Cardiac fibroblast (primary cell): ENCODE measurements at regions not wholly inside any gene's neighbourhood (a gene's known extent, or its start where the extent isn't known, plus 50 kb on each side); places are given as distances from the start of the nearest gene placed in this dataset.

Experiments used
- DNase-seq, 2 donors: peaks; one replicate each; pipeline versions ENCODE4 v3.0.0 to v3.0.0-alpha.2; 2010; ENCODE audit warnings: low read depth in 2 of 2
- H3K4me3 ChIP-seq, 2 donors: replicated peaks in 1 of 2; 1 replicate in 1 of 2; 2 replicates in 1 of 2; pipeline ENCODE4 v1.5.1; 2011; ENCODE audit warnings: low read depth in 2 of 2, low read length in 2 of 2, mild to moderate bottlenecking in 2 of 2, moderate library complexity in 1 of 2
- TF ChIP-seq, protein P1 (sequence below): IDR thresholded peaks from one replicate; pipeline ENCODE4 v1.5.1; 2011; ENCODE audit warnings: low read depth, mild to moderate bottlenecking, low read length, inconsistent platforms

DNA sequence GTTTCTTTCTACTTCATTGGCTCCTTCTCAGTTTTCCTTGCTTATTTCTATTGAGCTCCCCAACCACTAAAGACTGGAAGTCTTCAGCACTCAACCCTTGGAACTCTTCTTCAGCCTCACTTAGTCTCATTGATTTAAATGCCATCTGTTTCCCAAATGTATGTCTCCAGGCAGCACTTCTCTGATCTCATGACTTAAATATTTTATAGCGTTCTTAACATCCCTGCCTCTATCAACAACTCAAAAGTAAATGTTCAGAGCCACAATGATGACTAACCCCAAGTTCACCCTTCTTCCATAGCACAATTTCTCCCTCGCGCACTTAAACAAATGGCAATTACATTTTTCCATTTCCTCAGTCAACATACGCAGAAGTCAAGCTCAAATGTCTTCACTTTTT, 1393.3 kb downstream of the ARAP2 start:
- DNase-seq: no peak
- H3K4me3 ChIP-seq: no peak overlapping the region
- TF ChIP-seq, protein P1, sequence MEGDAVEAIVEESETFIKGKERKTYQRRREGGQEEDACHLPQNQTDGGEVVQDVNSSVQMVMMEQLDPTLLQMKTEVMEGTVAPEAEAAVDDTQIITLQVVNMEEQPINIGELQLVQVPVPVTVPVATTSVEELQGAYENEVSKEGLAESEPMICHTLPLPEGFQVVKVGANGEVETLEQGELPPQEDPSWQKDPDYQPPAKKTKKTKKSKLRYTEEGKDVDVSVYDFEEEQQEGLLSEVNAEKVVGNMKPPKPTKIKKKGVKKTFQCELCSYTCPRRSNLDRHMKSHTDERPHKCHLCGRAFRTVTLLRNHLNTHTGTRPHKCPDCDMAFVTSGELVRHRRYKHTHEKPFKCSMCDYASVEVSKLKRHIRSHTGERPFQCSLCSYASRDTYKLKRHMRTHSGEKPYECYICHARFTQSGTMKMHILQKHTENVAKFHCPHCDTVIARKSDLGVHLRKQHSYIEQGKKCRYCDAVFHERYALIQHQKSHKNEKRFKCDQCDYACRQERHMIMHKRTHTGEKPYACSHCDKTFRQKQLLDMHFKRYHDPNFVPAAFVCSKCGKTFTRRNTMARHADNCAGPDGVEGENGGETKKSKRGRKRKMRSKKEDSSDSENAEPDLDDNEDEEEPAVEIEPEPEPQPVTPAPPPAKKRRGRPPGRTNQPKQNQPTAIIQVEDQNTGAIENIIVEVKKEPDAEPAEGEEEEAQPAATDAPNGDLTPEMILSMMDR: no peak

DNA sequence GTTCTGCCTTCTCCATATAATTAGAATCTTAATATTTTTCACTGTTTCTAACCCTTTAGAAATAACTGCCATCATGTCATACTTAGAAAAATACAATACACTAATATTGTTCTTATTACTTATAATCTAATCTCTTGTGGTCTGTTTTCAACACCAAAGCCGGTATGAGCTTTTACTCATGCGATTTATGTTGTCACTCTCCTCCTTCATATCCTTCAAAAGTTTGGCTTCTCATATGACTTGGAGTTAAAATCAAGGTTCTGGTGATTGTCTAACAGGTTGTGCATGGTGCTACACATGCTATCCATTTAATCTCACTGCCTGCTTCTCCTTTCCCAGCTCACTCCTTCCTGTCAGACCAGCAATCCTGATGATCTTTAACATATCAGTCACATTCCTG, 1392.9 kb downstream of the ARAP2 start:
- no peak for DNase-seq
- TF ChIP-seq, protein P1: no peak
- no peak overlapping the region for H3K4me3 ChIP-seq

DNA sequence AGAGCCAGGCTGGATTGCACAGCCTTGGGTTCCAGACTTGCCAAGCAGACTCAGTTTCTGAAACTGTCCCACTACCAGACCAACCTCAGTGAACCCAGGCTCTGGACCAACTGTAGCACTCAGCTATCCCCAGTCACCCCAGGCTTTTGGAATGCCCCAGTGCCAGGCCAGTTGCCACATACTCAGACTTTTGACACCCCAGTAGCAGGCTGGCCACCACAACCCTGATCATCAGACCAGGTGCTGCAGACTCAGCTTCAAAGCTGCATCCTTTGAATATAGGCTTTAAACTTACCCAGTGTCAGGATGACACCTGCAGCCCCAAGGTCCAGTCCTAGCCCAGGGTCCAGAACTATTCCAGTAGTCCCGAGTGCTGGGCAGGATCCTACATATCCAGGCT, 1389.9 kb downstream of the ARAP2 start:
- DNase-seq: no peak
- H3K4me3 ChIP-seq: no peak overlapping the region
- TF ChIP-seq, protein P1: no peak

DNA sequence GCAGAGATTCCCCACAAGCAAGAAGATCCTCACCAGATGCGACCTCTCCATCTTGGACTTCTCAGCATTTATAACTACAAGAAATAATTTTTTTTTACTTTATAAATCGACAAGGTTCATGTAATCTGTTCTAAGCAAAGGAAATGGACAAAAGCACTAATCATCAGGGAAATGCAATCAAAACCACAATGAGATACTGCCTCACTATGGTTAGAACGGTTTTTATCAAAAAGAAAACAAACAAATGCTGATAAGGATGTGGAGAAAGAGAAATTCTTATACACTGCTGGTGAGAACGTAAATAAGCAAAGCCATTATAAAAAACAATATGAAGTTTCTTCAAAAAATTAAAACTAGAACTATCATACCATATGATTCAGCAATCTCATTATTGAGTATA, 1382.6 kb downstream of the ARAP2 start:
- H3K4me3 ChIP-seq: no peak overlapping the region
- TF ChIP-seq, protein P1: no peak
- no peak for DNase-seq

DNA sequence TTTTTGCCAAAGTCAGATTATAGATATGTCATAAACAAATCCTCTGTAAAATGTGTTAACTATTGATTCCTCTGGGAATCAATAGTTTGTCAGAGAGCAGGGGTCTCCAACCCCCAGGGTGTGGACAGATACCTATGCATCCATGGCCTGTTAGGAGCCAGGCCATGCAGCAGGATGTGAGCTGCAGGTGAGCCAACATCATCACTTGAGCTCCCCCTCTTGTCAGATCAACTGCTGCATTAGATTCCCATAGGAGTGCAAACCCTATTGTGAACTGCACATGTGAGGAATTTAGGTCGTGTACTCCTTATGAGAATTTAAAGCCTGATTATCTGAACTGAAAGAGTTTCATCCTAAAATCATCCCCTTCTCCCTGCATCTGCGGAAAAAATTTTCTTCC, 1365.4 kb downstream of the ARAP2 start:
- no peak for DNase-seq
- H3K4me3 ChIP-seq: no peak overlapping the region
- TF ChIP-seq, protein P1: no peak

DNA sequence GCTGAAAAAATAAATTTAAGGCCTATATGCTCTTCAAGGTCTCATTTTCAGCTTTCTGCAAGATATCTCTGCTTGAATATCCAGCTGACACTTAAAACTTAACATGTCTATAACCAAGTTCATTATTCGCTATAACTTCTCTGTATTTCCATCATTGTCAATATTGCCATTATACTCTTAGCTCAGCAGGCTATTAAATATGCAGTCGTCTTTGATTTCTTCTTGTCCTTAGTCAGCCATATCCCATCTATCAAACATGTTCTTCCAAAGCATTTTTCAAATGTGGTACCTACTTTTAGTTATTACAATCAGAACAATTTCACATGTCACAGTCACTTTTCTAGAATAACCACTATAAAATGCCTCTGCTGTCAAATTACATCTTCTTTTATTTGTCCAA, 1364.1 kb downstream of the ARAP2 start:
- TF ChIP-seq, protein P1: no peak
- no peak overlapping the region for H3K4me3 ChIP-seq
- DNase-seq: no peak

DNA sequence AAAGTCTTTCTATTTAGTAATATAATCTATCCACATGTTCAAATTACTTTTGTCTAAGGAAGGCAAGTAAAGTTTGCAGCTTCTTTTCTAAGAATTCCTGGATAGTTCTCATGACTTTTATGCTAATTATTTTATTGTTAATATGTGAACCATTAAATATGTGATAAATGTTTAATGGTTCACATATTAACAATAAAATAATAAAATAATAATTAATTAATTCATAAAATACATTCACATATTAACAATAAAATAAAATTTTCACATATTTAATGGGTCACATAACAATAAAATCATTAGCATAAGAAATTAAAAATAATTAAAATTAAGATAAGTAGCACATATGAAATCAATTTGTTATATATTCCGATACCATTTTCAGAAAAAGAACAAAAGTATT, 1352.4 kb downstream of the ARAP2 start:
- TF ChIP-seq, protein P1: no peak
- no peak overlapping the region for H3K4me3 ChIP-seq
- no peak for DNase-seq
